Esophagus squamous epithelium (tissue), 4 donors: ENCODE measurements at regions not wholly inside any gene's neighbourhood (a gene's known extent, or its start where the extent isn't known, plus 50 kb on each side); places are given as distances from the start of the nearest gene placed in this dataset.

Experiments
- CTCF ChIP-seq, 6 experiments: fragments of 450-650 bp in 4 of 6; fragments of 200-600 bp in 2 of 6; sonication (generic) in 2 of 6; IDR thresholded peaks; one replicate each; pipeline ENCODE4 v1.5.1; 2016 to 2019; ENCODE audit warnings: antibody characterized with exemption in 6 of 6, mild to moderate bottlenecking in 4 of 6, moderate library complexity in 4 of 6
- POLR2A ChIP-seq, 4 donors: fragments of 450-650 bp; IDR thresholded peaks; one replicate each; pipeline ENCODE4 v1.6.1; 2017; ENCODE audit warnings: antibody characterized with exemption in 4 of 4, mild to moderate bottlenecking in 4 of 4, moderate library complexity in 3 of 4

DNA sequence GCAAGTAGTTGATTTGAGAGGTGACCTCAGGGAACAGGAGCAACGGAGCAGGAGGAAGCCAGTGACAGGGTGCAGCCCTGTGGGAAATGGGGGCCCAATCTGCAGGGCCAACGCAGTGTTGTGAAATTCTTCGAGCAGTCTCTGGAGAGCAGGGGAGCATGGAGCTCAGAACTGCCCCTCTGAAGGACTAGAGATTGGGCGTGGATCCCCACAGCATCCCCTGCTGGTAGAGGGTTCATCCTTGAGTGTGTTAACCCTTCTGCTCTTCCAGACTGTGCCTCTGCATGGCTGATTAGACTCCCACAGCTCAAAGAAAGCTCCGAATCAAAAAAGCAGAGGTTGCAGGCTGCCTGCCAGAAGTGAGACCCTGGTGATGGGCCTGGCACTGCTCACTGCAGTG lies 77.9 kb upstream of the UQCRFS1 start:
- no peak for TF ChIP-seq CTCF (IDR thresholded peaks at IDR 0.05)
- TF ChIP-seq POLR2A (IDR thresholded peaks at IDR 0.05), result no peak
